RWPE1 (cell line): ENCODE measurements at regions not wholly inside any gene's neighbourhood (a gene's known extent, or its start where the extent isn't known, plus 50 kb on each side); places are given as distances from the start of the nearest gene placed in this dataset.

Experiments used
- CTCF ChIA-PET: fragments of 350-600 bp; sonication (Branson Sonifier 250); formaldehyde crosslinking; extraction: SDS; loops from one replicate; lab custom pipeline; 2021; lab: Yijun Ruan, JAX
- POLR2A ChIA-PET: fragments of 400-600 bp; formaldehyde crosslinking; extraction: SDS; loops from one replicate; lab custom pipeline; 2020; ENCODE audit warnings: antibody characterized with exemption; ENCODE audit not compliant: low non-redundant PET; lab: Yijun Ruan, JAX
- DNase-seq: peaks from one replicate; pipeline ENCODE4 v3.0.0; 2012; ENCODE audit warnings: low spot score
- H3K27ac ChIP-seq: fragments of 450-650 bp; 2 replicates; pipeline ENCODE4 v1.5.1; 2017
- CTCF ChIP-seq: fragments of 450-650 bp; conservative IDR thresholded peaks from 2 replicates; pipeline ENCODE4 v1.5.1; 2017; ENCODE audit warnings: low read depth, mild to moderate bottlenecking

GRCh38 chr11:29959488-29959887, 57.3 kb downstream of the KCNA4 start:
- no peak for DNase-seq
- ChIA-PET CTCF (no interaction called here), POLR2A (no interaction called here)
- TF ChIP-seq CTCF, result no peak
- H3K27ac ChIP-seq, result no peak overlapping the region

- CTCF ChIA-PET, result no interaction called here
Observed at GRCh38 chr11:29957431-29957830, 59.4 kb downstream of the KCNA4 start.

GRCh38 chr11:29956076-29956556, 60.7 kb downstream of the KCNA4 start:
- no peak overlapping the region for H3K27ac ChIP-seq
- no peak for DNase-seq
- ChIA-PET POLR2A (no interaction called here), CTCF (no interaction called here)
- no peak for TF ChIP-seq CTCF

More at GRCh38 chr11:29957431-29957830, 59.4 kb downstream of the KCNA4 start:
- no peak for DNase-seq
- POLR2A ChIA-PET, result no interaction called here
- no peak overlapping the region for H3K27ac ChIP-seq
- TF ChIP-seq CTCF, result no peak

GRCh38 chr11:29943347-29943746, 73.5 kb downstream of the KCNA4 start:
- ChIA-PET CTCF (no interaction called here), POLR2A (no interaction called here)
- DNase-seq, result no peak
- H3K27ac ChIP-seq, result no peak overlapping the region
- no peak for TF ChIP-seq CTCF

GRCh38 chr11:29937526-29937925, 79.3 kb downstream of the KCNA4 start:
- ChIA-PET POLR2A (interaction anchor here (0.6 kb wide), 1 partner anchor 129 kb away, joined by 3 read pairs; no protein-coding TSS in a partner anchor), CTCF (no interaction called here)
- no peak for DNase-seq
- TF ChIP-seq CTCF, result no peak
- H3K27ac ChIP-seq, result no peak overlapping the region

- no peak for TF ChIP-seq CTCF
- CTCF ChIA-PET, result interaction anchor here (0.6 kb wide), 1 partner anchor 29 kb away, joined by 4 read pairs; no protein-coding TSS in a partner anchor
- DNase-seq, result no peak
- no peak overlapping the region for H3K27ac ChIP-seq
- POLR2A ChIA-PET, result no interaction called here
Observed at GRCh38 chr11:29934115-29934638, 82.7 kb downstream of the KCNA4 start.
